HG03064 (cell line): ENCODE measurements at regions not wholly inside any gene's neighbourhood (a gene's known extent, or its start where the extent isn't known, plus 50 kb on each side); places are given as distances from the start of the nearest gene placed in this dataset.
"Not testable (repeated sequence)": the region's sequence is repeated elsewhere in the genome, so short reads cannot be mapped to it uniquely, and the experiment has no call there.

Experiments used
- ATAC-seq: cut with Tn5 transposase; IDR thresholded peaks from one replicate; pipeline ENCODE4 v1.9.1; 2021; ENCODE audit warnings: low read depth; ENCODE audit not compliant: unreplicated experiment

DNA sequence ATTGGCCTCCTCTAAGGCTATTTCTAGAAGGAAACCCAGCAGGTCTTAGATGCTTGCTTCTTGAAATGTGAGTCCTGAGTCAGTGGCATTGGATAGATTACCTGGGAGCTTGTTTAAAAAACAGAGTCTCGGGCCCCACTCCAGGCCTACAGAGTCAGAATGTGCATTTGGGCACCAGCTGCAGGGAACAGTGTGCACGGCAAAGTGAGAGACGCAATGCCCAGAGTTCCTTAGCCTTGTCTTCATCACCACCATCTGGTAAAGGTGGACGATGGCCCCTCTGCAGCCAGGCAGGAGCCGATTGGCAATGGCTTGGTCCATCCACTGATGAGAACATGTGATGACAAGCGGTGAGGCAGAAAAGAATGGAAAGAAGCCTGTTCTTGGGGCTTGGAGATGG is 102.1 kb upstream of the TSC22D1 start:
- no peak for ATAC-seq

DNA sequence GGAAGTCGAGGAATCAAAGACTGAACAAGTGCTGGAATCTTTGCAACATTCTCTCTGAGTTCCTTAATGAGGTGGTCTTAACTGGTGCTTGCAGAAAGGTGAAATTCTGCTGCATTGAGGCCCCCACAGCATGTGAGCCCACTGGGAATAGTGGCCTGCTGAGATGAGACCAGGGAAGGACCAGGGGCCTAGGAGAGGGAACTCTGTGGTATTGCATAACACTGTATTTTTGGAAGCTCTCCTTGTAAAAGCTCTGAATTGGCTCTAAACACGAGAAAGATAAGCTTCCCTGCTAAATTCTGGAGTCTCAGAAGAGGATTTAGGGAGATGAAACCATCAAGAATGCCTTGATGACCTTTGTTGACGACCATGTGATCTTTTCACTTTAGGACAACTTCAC is 100.4 kb upstream of the TSC22D1 start:
- no peak for ATAC-seq

DNA sequence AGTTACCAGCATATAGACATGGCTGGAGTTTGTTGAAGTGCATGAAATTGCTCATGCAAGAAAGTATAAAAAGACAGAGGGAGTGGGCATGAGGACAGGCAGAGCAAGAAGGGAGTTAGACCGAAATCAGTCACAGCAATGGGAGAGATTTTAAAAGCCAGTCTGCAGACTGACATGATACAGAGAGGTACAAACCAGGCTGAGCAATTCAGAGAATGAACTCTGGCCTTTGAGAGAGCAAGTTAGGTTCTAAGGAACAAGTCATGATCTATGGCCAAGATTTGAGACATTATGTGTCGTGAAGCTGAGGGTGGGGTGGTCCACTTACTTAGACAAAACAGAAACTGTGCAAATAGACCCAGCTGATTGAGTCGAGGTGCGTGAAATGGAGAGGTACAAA is 93.4 kb upstream of the TSC22D1 start:
- ATAC-seq: no peak

DNA sequence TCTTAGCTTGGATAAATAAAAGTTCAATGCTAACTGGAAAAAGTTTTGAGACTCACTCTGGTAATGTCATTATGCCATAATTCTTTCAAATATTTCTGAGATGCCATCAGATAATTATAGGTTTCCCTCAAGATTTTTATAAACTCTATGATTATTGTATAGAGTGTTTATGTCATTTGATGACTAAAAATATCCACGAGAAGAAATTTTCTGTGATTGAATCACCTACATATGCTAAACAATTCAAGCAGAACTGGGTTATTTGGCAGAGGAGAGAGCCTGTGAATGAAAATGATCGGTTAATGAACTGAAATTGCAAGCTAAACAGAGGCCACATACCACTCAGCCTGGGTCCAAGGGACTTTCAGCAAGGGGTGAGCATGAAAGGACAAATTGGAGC is 92.6 kb upstream of the TSC22D1 start:
- ATAC-seq: no peak

DNA sequence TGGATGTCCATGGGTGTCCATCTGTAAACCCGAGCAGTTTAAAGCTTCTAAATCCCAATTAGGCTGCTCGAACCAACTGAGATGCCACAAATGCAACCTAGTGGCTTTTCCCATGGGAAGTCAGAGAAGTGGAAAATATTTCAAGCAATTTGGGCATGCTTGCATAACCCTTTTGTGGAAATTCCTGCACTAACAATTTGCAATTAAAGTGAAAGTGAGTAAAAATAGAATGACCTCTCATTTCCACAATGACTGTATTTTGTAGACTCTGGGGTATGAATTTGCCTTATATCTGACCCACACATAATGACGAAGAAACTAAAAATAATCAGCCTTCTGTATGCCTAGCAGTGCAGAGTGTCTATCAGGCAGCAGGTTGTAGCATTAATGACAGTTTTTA is 91.8 kb upstream of the TSC22D1 start:
- ATAC-seq: no peak

DNA sequence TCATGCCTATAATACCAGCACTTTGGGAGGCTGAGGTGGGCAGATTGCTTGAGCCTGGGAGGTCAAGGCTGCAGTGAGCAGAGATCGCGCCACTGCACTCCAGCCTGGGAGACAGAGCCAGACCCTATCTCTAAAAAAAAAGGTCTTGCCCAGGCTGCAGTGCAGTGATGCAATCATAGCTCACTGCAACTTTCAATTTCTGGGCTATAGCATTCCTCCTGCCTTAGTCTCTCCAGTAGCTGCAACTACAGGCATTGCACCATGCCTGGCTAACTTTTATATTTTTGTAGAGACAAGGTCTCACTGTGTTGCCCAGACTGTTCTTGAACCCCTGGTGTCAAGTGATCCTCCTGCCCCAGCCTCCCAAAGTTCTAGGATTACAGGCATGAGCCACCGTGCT is 90.4 kb upstream of the TSC22D1 start:
- ATAC-seq: not testable (repeated sequence)

DNA sequence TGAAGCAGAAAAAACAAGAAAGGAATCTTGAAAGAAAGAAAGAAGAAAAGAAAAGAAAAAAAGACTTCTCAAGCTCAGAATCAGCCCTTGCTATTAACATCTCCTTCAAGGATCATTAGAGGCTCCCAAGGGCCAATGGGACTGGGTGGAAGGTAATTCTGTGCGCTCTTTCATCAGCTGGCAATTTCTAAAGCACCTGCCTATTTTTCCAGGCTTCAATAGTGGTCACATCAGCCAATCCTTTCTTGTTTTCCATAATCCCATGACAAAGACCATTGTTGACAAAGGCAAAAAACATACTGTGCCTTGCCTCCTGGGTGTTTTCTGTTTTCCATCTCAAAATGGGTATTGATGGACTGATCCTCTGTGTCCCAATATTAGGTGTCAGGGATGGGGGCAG is 88.2 kb upstream of the TSC22D1 start:
- ATAC-seq: no peak

DNA sequence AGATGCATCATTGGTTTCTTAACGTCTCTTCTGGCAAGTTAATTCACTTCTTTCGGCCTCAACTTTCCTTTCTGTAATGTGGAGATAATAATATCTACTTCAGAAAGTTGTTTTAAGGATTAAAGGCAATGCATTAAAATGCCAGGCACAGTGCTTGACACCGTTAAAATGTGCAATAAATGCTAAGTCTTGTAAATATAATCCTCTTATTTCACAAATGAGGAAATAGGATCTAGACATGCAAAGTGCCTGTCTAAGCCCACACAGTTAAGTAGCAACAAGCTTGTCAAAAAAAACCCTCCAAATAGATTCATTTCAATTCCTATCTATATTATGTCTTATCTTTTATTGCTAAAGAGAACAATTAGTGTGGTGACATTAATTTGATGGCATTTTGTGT is 86.4 kb upstream of the TSC22D1 start:
- ATAC-seq: no peak

DNA sequence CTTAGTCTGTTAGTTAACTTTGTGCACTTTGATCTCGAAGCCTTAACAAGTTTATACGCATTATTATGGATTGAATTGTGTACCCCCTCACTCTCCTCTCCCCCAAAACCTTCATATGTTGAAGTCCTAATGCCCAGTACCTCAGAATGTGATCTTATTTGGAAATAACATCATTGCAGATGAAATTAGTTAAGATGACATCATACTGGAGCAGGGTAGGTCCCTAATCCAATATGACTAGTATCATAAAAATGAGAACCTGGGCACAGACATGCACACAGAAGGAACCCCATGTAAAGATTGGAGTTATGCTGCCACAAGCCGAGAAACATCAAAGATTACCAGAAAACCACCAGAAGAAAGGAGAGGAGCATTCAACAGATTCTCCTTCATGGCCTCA is 85.8 kb upstream of the TSC22D1 start:
- ATAC-seq: no peak

DNA sequence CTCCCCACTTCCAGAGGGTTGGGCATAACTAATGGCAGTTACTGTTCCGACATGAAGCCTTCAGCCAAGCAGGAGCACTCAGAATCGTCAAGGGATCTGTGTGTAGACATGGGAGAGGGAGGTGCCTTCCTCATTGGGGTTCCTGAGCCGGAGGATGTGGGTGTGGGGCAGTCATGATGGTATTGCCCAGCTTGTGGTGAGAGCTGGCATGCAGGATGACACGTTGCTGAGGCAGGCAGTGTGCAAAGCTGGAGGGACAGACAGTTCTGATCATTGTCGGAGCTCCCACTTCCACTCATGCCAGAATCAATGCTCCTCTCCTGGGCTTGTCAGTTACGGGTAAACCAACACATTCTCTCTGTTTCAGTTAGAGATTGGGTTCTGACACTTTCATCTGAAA is 83.9 kb upstream of the TSC22D1 start:
- no peak for ATAC-seq

DNA sequence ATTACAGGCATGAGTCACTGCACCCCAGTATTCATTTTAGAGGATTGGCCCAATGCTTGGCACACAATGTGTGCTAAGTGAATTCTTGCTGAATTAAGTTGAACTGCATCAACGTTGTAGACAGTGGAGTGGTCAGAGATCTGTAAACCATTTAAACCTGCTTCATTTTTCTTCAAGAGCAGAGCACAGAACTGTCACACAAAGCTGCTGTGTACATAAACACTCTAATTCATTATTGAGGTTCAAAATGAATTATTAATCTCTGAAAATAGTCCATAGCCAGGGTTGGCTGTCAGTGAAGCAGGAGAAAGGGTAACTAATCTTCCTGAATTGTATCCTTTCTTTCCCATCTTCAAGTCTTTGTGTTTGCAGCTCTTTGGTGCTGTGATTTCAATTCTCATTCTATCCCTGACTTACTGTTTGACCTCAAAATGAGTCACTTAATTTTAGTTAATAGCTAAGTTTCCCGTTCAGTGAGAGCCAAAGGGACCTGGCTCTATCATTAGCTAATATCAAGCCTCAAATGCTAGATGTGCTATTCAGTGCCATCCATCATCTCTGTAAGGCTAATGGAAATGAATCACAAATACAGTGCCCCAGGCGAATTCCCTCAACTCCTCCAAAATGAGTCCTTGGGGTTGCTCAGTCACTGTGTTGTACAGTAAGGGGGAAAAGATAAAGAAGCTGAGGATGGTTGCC is 77.0 kb upstream of the TSC22D1 start:
- no peak for ATAC-seq

DNA sequence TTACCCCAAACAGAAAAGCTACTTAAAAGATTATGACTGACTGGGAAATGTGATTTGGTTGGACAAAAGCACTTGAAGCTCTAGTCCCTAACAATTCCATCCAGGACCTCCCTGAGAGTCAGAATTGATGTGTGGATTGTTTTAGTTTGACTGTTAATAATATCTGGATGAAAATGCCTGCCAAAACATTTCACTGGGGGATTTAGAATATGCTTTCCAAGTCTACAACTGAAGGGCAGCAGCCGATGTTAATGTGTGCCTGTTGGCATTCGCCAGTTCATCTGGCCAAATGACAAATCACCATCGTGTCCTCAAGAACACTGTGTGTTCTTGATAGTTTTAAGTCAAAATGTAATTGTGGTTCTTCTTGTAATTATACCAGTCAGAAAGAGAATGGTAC is 76.0 kb upstream of the TSC22D1 start:
- ATAC-seq: no peak

DNA sequence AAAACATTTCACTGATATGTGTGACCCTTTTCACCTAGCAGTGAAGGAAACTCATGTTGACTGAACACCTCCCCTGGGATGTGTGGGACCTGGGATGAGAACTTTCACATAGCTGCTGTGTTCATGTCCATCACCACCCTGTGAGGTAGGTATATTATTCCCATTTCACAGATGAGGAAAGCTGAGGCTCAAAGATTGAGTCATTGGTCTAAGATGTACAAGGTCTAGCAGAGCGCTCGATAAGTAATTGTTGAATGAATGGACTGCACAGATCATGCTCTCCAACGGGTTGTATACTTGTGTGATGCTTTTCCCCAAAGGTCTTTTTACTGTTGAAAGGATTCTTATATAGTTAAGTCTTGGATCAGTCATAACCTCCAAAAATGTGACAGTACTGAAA is 75.6 kb upstream of the TSC22D1 start:
- ATAC-seq: no peak

DNA sequence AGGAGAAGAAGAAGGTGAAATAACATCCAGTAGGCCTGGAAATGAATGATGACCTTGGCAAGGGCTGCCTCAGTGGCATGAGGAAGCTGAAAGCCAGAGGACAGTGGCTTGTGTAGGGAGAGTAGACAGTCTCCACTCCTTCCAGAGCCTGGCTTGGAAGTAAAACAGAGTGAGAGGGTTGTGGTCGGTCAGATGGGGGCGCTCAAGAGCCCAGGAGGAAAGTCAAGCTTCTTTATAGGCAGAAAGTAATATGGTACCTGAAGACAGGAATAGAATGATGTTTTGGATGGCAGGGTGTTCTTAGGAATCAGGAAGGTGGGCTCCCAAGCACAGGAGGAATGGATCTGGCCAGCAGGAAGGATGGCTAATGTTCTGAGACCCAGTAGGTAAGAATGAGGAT is 75.1 kb upstream of the TSC22D1 start:
- no peak for ATAC-seq

DNA sequence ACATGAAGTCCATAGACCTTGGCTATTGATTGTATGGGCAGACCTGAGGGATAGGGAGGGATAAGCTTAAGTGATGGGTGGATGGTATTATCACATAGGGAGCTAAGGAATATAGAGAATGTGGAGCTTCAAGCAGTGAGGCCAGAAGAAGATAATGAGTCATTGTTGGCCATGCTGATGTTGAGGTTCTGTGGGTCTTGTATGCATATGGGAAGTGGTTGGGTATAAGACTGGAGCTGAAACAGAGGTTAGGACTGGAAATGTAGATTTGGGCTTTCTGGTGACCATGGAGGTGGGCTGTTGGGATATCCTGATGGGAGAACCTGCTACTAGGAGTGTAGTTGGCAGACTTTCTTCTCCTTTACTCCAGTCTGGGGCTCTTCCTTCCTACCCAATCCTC is 73.7 kb upstream of the TSC22D1 start:
- ATAC-seq: no peak

DNA sequence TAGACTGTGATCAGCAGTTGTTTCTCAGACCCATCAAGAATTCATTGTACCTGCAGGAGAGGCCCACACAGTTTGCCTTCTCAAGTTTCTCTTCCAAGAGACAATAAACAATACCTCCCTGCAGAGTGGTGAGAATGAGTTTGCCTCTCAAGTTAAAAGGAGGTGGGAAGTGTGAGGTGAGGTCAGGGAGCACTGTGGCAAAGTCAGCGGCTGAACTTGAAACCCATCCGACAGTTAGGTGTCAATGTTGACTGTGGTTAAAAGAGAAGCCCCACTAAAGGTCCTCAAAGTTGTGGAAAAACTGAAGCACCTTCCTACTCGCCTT is 72.9 kb upstream of the TSC22D1 start:
- no peak for ATAC-seq

DNA sequence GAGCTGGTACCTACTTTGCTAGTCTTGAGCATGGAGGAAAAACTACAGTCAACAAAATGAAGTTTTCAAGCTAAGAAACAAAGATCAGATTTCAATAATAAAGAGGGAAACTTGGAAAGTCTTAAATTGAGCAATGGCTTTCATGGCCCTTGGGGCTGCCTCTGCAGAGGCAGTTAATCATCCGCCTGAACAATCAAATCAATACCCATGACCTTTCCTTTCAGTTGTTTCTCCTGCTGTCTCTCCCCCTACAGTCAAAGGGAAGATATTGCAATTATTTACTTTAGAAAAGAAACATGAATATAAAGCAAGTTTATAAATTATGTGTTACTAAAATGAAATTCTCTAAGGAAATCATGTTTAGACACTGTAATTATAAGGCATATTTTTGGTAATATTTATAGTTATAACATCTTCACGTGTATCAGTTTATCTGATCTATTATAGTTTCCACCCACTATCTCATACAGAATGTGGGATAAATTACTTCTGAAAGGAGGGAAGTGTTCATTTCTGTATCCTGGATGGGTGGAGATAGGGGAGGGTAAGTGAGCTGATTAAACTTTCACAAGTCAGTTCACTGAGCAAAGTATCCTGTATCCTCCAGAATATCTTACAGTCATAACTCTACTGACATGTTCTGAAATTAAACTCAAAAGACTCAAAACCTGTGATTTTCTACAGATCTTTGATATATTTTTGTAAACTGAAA is 72.4 kb upstream of the TSC22D1 start:
- ATAC-seq: no peak

DNA sequence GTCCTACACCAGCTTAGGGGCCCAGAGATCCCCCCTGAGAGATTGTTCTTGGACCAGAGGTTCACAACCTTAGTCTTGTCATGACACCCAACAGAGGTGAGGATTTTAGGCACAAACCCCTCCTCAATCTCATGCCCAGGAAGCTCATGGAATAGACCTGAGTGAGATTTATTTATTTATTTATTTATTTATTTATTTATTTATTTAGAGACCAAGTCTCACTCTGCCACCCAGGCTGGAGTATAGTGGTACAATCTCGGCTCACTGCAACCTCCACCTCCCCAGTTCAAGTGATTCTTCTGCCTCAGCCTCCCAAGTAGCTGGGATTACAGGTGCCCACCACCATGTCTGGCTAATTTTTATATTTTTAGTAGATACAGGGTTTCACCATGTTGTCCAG is 71.4 kb upstream of the TSC22D1 start:
- not testable (repeated sequence) for ATAC-seq

DNA sequence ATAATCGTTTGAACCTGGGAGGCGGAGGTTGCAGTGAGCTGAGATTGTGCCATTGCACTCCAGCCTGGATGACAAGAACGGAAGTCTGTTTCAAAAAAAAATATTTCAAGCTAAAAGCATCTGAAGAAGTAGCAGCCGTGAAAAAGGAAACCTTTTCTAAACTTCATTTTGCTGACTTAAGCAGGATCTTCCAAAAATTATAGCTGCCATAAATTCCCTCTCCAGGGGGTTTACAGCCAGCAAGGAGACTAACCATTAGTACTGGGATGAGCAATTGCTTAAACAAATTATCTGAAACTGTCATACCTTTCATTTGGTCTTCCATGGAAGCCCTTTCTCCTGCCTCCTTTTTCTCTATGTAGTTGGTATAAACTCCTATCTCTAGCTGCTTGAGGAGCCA is 69.9 kb upstream of the TSC22D1 start:
- ATAC-seq: no peak

DNA sequence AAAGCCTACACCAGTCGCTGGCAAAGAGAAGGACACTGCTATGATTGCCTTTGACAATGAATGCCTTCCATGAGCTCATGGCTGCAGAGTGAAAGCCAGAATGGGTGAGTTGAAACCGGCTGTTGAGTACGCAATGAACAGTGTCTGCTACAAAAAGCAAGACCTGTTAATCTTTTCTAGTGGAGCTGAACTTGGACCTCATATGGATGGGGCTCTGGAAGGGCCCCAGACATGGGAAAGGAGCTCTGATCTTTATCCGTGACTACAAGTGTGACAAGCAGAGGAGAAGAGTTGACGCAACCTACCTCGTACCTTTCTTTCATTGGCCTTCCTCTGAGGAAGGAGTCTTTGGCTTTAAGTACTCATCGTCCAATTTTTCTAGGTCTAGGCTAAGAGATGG is 67.1 kb upstream of the TSC22D1 start:
- no peak for ATAC-seq

DNA sequence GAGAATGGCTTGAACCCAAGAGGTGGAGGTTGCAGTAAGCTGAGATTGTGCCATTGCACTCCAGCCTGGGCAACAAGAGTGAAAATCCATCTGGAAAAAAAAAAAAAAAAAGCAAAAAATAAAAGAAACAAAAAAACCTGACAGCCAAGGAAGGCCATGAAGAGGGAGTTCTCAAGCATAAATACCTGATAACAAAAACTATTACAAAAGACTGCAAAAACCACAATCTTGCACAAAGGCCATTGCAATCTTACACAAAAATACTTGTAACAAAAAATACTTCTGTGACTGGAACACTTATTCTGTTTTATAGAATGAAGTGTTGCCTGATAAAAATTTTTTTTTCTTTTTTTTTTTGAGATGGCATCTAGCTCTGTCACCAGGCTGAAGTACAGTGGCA is 61.5 kb upstream of the TSC22D1 start:
- ATAC-seq: no peak

DNA sequence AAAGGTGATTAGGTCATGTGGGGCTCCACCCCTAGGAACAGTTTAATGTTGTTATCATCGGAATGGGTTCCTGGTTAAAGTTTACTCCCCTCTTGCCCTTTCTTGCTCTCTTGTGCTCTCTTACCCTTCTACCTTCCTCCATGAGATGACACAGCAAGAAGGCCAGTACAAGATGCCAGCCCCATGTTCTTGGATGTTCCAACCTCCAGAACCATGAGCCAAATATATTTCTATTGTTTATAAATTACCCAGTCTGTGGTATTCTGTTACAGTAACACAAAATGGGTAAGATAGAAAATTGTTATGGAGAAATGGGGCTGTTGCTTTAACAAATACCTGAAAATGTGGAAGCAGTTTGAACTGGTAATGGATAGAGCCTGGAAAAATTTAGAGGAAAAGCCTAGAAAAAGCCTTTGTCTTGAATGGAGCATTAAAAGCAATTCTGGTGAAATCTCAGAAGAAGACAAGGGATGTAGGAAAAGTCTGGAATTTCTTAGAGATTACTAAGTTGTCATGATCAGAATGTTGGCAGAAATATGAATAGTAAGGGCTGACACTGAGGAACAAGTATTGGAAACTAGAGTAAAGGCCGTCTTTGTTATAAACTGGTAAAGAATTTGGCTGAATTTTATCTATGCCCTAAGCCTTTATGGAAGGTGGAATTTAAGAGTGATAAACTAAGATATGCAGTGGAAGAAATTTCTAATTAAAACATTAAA is 53.5 kb upstream of the TSC22D1 start:
- no peak for ATAC-seq
